Activated naive CD4-positive, alpha-beta T cell treated with anti-CD3 and anti-CD28 coated beads for 36 hours (primary cell): ENCODE measurements at regions not wholly inside any gene's neighbourhood (a gene's known extent, or its start where the extent isn't known, plus 50 kb on each side); places are given as distances from the start of the nearest gene placed in this dataset.

Experiments used
- CTCF ChIA-PET: fragments of 350-600 bp; sonication (Branson Sonifier 250); formaldehyde crosslinking; loops from one replicate; lab custom pipeline; 2021; ENCODE audit warnings: antibody characterized with exemption; lab: Charles Lee
- DNase-seq: peaks from one replicate; pipeline ENCODE4 v3.0.0-alpha.2; 2020
- H3K27ac Mint-ChIP-seq: one replicate; pipeline ENCODE4 v1.8.0; 2021; ENCODE audit warnings: mild to moderate bottlenecking, mixed read lengths
- H3K27me3 Mint-ChIP-seq: one replicate; pipeline ENCODE4 v1.8.0; 2021; ENCODE audit warnings: low read depth, mixed read lengths
- H3K36me3 Mint-ChIP-seq: one replicate; pipeline ENCODE4 v1.8.0; 2021; ENCODE audit warnings: low read depth, mixed read lengths
- H3K4me1 Mint-ChIP-seq: one replicate; pipeline ENCODE4 v1.8.0; 2021; ENCODE audit warnings: low read depth, mixed read lengths
- H3K4me3 Mint-ChIP-seq: one replicate; pipeline ENCODE4 v1.8.0; 2021; ENCODE audit warnings: mild to moderate bottlenecking, moderate library complexity, mixed read lengths
- H3K9me3 Mint-ChIP-seq: one replicate; pipeline ENCODE4 v1.8.0; 2021; ENCODE audit warnings: mixed read lengths
- intact Hi-C: fragments of 100-400 bp; cut with micrococcal nuclease; formaldehyde crosslinking; loops from one replicate; pipeline ENCODE4 v1.15.1; 2023

GRCh38 chr5:9957214-9957613, 292.5 kb downstream of the ATPSCKMT start:
- intact Hi-C loops = no loop called here
- Mint-ChIP-seq H3K27ac (no peak overlapping the region), H3K4me3 (no peak overlapping the region), H3K36me3 (no peaks in the 10 kb centered on the region), H3K4me1 (no peaks in the 10 kb centered on the region), H3K9me3 (no peaks in the 10 kb centered on the region), H3K27me3 (no peaks in the 10 kb centered on the region)
- CTCF ChIA-PET = no interaction called here
- DNase-seq = no peak

GRCh38 chr5:9956725-9957124, 293.0 kb downstream of the ATPSCKMT start:
- Mint-ChIP-seq H3K4me1 (no peaks in the 10 kb centered on the region), H3K36me3 (no peaks in the 10 kb centered on the region)
- CTCF ChIA-PET = no interaction called here

GRCh38 chr5:9955586-9955985, 294.1 kb downstream of the ATPSCKMT start:
- Mint-ChIP-seq H3K4me3 (no peak overlapping the region), H3K4me1 (no peaks in the 10 kb centered on the region), H3K9me3 (no peaks in the 10 kb centered on the region), H3K27ac (no peak overlapping the region), H3K36me3 (no peaks in the 10 kb centered on the region), H3K27me3 (no peaks in the 10 kb centered on the region)
- DNase-seq = no peak
- intact Hi-C loops = no loop called here
- CTCF ChIA-PET = no interaction called here

More at GRCh38 chr5:9956725-9957124, 293.0 kb downstream of the ATPSCKMT start:
- Mint-ChIP-seq H3K9me3 (no peaks in the 10 kb centered on the region), H3K27ac (no peak overlapping the region), H3K4me3 (no peak overlapping the region), H3K27me3 (no peaks in the 10 kb centered on the region)
- no peak for DNase-seq
- intact Hi-C loops = no loop called here

- intact Hi-C loops = no loop called here
- Mint-ChIP-seq H3K4me3 (no peak overlapping the region), H3K27me3 (no peaks in the 10 kb centered on the region), H3K36me3 (no peaks in the 10 kb centered on the region), H3K4me1 (no peaks in the 10 kb centered on the region), H3K27ac (no peak overlapping the region), H3K9me3 (no peaks in the 10 kb centered on the region)
- no peak for DNase-seq
- CTCF ChIA-PET = no interaction called here
Observed at GRCh38 chr5:9954869-9955268, 294.8 kb downstream of the ATPSCKMT start.

- Mint-ChIP-seq H3K4me1 (no peaks in the 10 kb centered on the region), H3K27me3 (peaks cover 1% of the 10 kb centered on the region), H3K9me3 (no peaks in the 10 kb centered on the region), H3K4me3 (no peak overlapping the region), H3K36me3 (no peaks in the 10 kb centered on the region), H3K27ac (no peak overlapping the region)
- no peak for DNase-seq
- CTCF ChIA-PET = no interaction called here
- intact Hi-C loops = no loop called here
Observed at GRCh38 chr5:9953691-9954090, 296.0 kb downstream of the ATPSCKMT start.

GRCh38 chr5:9951865-9952516, 297.7 kb downstream of the ATPSCKMT start:
- no peaks in the 10 kb centered on the region for H3K4me1 Mint-ChIP-seq
- DNase-seq = no peak
- no peaks in the 10 kb centered on the region for H3K9me3 Mint-ChIP-seq
- no peak overlapping the region for H3K4me3 Mint-ChIP-seq
- peaks cover 3% of the 10 kb centered on the region for H3K27me3 Mint-ChIP-seq
- H3K36me3 Mint-ChIP-seq = no peaks in the 10 kb centered on the region
- CTCF ChIA-PET = no interaction called here
- intact Hi-C loops = no loop called here
- H3K27ac Mint-ChIP-seq = no peak overlapping the region

GRCh38 chr5:9947944-9948343, 301.7 kb downstream of the ATPSCKMT start:
- no peak overlapping the region for H3K27ac Mint-ChIP-seq
- intact Hi-C loops = no loop called here
- CTCF ChIA-PET = no interaction called here
- H3K36me3 Mint-ChIP-seq = no peaks in the 10 kb centered on the region
- H3K4me1 Mint-ChIP-seq = no peaks in the 10 kb centered on the region
- DNase-seq = no peak
- no peak overlapping the region for H3K4me3 Mint-ChIP-seq
- no peaks in the 10 kb centered on the region for H3K9me3 Mint-ChIP-seq
- peaks cover 3% of the 10 kb centered on the region for H3K27me3 Mint-ChIP-seq

- Mint-ChIP-seq H3K4me1 (no peaks in the 10 kb centered on the region), H3K27ac (no peak overlapping the region), H3K4me3 (no peak overlapping the region), H3K9me3 (no peaks in the 10 kb centered on the region), H3K36me3 (no peaks in the 10 kb centered on the region), H3K27me3 (peaks cover 3% of the 10 kb centered on the region)
- DNase-seq = no peak
- intact Hi-C loops = no loop called here
- CTCF ChIA-PET = no interaction called here
Observed at GRCh38 chr5:9947225-9947714, 302.4 kb downstream of the ATPSCKMT start.

GRCh38 chr5:9932770-9933169, 302.6 kb upstream of the TAS2R1 start:
- no peaks in the 10 kb centered on the region for H3K36me3 Mint-ChIP-seq
- peaks cover 2% of the 10 kb centered on the region for H3K27me3 Mint-ChIP-seq
- H3K27ac Mint-ChIP-seq = no peak overlapping the region
- H3K4me3 Mint-ChIP-seq = no peak overlapping the region
- intact Hi-C loops = no loop called here
- DNase-seq = no peak
- peaks cover 15% of the 10 kb centered on the region for H3K9me3 Mint-ChIP-seq
- H3K4me1 Mint-ChIP-seq = no peaks in the 10 kb centered on the region
- CTCF ChIA-PET = interaction anchor here (1.2 to 1.7 kb wide), 2 partner anchors 10 to 11 kb away, joined by 3 to 4 read pairs; no protein-coding TSS in a partner anchor

GRCh38 chr5:9930156-9930555, 300.0 kb upstream of the TAS2R1 start:
- Mint-ChIP-seq H3K9me3 (peaks cover 14% of the 10 kb centered on the region), H3K27ac (no peak overlapping the region), H3K36me3 (no peaks in the 10 kb centered on the region), H3K4me3 (no peak overlapping the region), H3K27me3 (peaks cover 2% of the 10 kb centered on the region), H3K4me1 (no peaks in the 10 kb centered on the region)
- intact Hi-C loops = no loop called here
- CTCF ChIA-PET = no interaction called here
- DNase-seq = no peak

- H3K27ac Mint-ChIP-seq = no peak overlapping the region
- no peaks in the 10 kb centered on the region for H3K36me3 Mint-ChIP-seq
- CTCF ChIA-PET = no interaction called here
- no peaks in the 10 kb centered on the region for H3K4me1 Mint-ChIP-seq
- peaks cover 2% of the 10 kb centered on the region for H3K27me3 Mint-ChIP-seq
- no peak for DNase-seq
- no peak overlapping the region for H3K4me3 Mint-ChIP-seq
- peaks cover 11% of the 10 kb centered on the region for H3K9me3 Mint-ChIP-seq
- intact Hi-C loops = no loop called here
Observed at GRCh38 chr5:9928326-9928725, 298.2 kb upstream of the TAS2R1 start.

GRCh38 chr5:9927521-9927997, 297.4 kb upstream of the TAS2R1 start:
- no peaks in the 10 kb centered on the region for H3K4me1 Mint-ChIP-seq
- peaks cover 12% of the 10 kb centered on the region for H3K9me3 Mint-ChIP-seq
- no peak overlapping the region for H3K27ac Mint-ChIP-seq
- CTCF ChIA-PET = no interaction called here
- peaks cover 2% of the 10 kb centered on the region for H3K27me3 Mint-ChIP-seq
- no peak for DNase-seq
- H3K4me3 Mint-ChIP-seq = no peak overlapping the region
- intact Hi-C loops = no loop called here
- no peaks in the 10 kb centered on the region for H3K36me3 Mint-ChIP-seq

- Mint-ChIP-seq H3K27me3 (peaks cover 2% of the 10 kb centered on the region), H3K36me3 (no peaks in the 10 kb centered on the region), H3K9me3 (peaks cover 12% of the 10 kb centered on the region), H3K27ac (no peak overlapping the region), H3K4me3 (no peak overlapping the region), H3K4me1 (no peaks in the 10 kb centered on the region)
- CTCF ChIA-PET = no interaction called here
- intact Hi-C loops = no loop called here
- no peak for DNase-seq
Observed at GRCh38 chr5:9927106-9927505, 297.0 kb upstream of the TAS2R1 start.
